Colonic mucosa (tissue), 4 donors: ENCODE measurements at regions not wholly inside any gene's neighbourhood (a gene's known extent, or its start where the extent isn't known, plus 50 kb on each side); places are given as distances from the start of the nearest gene placed in this dataset.

ENCODE experiments used
- DNase-seq: peaks from one replicate; pipeline ENCODE4 v3.0.0-alpha.2; 2020
- H3K27ac ChIP-seq: fragments of 200-600 bp; one replicate; pipeline ENCODE4 v1.8.0; 2021
- H3K27me3 ChIP-seq: fragments of 200-600 bp; one replicate; pipeline ENCODE4 v1.8.0; 2021
- H3K36me3 ChIP-seq: fragments of 200-600 bp; one replicate; pipeline ENCODE4 v1.8.0; 2021
- H3K4me1 ChIP-seq: fragments of 200-600 bp; one replicate; pipeline ENCODE4 v1.8.0; 2021; ENCODE audit warnings: mild to moderate bottlenecking
- H3K4me3 ChIP-seq: fragments of 200-600 bp; one replicate; pipeline ENCODE4 v1.8.0; 2021
- H3K9ac ChIP-seq, 2 donors: one replicate each; pipeline ENCODE4 v1.7.0; 2013; ENCODE audit warnings: control low read depth in 2 of 2, low read depth in 2 of 2, low read length in 2 of 2
- H3K9me3 ChIP-seq: fragments of 200-600 bp; one replicate; pipeline ENCODE4 v1.8.0; 2021
- intact Hi-C: fragments of 100-400 bp; cut with DNase I; formaldehyde crosslinking; loops from one replicate; pipeline ENCODE4 v1.14.1; 2022
- TF ChIP-seq, protein P1 (sequence below): fragments of 200-600 bp; IDR thresholded peaks from one replicate; pipeline ENCODE4 v1.8.0; 2022; ENCODE audit warnings: antibody characterized with exemption, mild to moderate bottlenecking
- donor health status: healthy.
- donor health status: DM: no; HTN: no; CAD: no.
- donor health status: DM: no; HTN: no; CAD: no.

DNA sequence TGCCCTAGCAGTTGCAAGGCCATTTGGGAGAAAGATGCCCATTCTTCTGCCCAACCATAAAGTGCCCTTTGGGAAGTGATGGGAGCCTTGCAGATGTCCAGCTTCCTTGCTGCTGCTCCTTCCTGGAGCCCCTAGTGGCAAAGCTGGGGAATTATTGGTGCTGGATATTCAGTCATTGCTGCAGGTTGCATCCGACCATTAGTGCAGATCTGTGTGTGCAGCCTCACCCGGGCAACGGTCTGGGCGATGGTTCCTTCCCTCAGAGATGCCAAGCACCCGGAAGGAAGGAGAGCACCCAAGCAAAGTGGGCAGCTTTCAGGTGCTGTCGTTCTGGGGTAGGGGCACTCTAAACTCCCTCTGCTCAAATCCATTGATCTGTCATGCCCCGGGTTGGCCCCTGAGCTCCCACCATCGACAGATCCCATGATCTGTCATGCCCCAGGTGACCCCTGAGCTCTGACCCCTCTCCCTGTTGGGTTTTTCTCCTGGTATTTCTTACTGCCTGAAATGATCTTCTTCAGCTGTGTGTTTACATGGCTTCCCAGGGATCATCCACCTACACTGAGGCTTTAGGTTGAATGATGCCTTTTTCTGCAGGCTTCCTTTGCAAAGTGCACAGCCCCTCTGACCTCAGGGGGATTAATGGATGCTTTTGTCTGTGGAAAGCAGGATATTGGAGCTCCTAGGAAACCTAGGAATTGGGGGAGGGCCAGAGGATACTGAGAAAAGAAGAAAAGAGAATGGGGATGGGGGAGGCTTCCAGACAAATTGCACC, 467.5 kb downstream of the PTPRU start:
- no peaks in the 10 kb centered on the region for H3K9me3 ChIP-seq
- peak; percentile 20 for DNase-seq
- H3K4me1 ChIP-seq = no peaks in the 10 kb centered on the region
- TF ChIP-seq, protein P1, sequence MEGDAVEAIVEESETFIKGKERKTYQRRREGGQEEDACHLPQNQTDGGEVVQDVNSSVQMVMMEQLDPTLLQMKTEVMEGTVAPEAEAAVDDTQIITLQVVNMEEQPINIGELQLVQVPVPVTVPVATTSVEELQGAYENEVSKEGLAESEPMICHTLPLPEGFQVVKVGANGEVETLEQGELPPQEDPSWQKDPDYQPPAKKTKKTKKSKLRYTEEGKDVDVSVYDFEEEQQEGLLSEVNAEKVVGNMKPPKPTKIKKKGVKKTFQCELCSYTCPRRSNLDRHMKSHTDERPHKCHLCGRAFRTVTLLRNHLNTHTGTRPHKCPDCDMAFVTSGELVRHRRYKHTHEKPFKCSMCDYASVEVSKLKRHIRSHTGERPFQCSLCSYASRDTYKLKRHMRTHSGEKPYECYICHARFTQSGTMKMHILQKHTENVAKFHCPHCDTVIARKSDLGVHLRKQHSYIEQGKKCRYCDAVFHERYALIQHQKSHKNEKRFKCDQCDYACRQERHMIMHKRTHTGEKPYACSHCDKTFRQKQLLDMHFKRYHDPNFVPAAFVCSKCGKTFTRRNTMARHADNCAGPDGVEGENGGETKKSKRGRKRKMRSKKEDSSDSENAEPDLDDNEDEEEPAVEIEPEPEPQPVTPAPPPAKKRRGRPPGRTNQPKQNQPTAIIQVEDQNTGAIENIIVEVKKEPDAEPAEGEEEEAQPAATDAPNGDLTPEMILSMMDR = peak; percentile 56
- no peaks in the 10 kb centered on the region for H3K27me3 ChIP-seq
- intact Hi-C loops = loop anchor here (10.0 kb wide), 1 partner anchor 1001 kb away; no protein-coding TSS in a partner anchor
- H3K36me3 ChIP-seq = no peaks in the 10 kb centered on the region
- no peak overlapping the region for H3K27ac ChIP-seq
- no peak overlapping the region for H3K4me3 ChIP-seq
- no peak overlapping the region for H3K9ac ChIP-seq

DNA sequence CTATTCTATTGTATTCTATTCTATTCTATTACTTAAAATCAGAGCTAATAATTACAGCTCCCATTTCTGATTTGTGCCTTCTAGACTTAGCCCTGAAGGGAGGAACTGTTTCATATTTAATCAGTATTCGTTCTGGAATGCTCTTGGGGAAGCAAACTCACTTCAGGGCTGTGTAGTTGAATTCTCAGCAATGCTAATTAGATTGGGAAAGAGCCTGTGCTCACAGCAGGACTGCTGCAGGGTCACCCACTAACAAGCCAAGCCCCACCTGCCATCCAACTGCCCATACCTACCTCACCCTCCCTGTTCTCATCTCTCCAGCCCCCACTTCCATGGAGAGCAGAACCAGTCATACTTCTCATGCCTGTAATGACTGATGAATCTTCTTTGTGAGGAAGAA, 464.2 kb downstream of the PTPRU start:
- H3K36me3 ChIP-seq = no peaks in the 10 kb centered on the region
- no peaks in the 10 kb centered on the region for H3K4me1 ChIP-seq
- intact Hi-C loops = loop anchor here (10.0 kb wide), 1 partner anchor 1004 kb away; no protein-coding TSS in a partner anchor
- H3K27me3 ChIP-seq = no peaks in the 10 kb centered on the region
- no peaks in the 10 kb centered on the region for H3K9me3 ChIP-seq
- no peak overlapping the region for H3K27ac ChIP-seq
- no peak for DNase-seq
- no peak overlapping the region for H3K4me3 ChIP-seq
- TF ChIP-seq, protein P1 = no peak
- H3K9ac ChIP-seq = no peak overlapping the region

DNA sequence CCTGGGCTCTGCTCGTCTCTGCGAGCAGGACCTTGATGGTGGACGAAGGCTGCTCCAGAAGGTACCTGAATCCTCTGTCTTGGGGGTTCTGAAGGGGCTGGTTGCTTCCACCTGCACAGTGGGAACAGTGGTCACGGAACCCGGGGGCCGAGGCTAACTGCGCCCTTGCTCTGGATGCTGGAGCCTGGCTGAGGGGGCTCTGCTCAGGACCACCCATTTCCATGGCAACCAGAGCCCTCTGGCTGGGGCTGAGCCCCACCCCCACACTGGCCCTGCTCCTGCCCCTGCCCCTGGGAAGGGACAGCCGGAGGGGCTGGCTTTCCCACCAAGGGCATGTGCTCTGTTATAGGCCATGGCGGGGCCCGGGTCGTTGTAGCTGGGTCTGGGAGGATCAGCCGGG, 462.3 kb downstream of the PTPRU start:
- intact Hi-C loops = no loop called here
- Histone ChIP-seq H3K4me3 (no peak overlapping the region), H3K27me3 (no peaks in the 10 kb centered on the region), H3K9ac (no peak overlapping the region), H3K36me3 (no peaks in the 10 kb centered on the region), H3K27ac (no peak overlapping the region), H3K9me3 (no peaks in the 10 kb centered on the region), H3K4me1 (no peaks in the 10 kb centered on the region)
- TF ChIP-seq, protein P1 = no peak
- no peak for DNase-seq

DNA sequence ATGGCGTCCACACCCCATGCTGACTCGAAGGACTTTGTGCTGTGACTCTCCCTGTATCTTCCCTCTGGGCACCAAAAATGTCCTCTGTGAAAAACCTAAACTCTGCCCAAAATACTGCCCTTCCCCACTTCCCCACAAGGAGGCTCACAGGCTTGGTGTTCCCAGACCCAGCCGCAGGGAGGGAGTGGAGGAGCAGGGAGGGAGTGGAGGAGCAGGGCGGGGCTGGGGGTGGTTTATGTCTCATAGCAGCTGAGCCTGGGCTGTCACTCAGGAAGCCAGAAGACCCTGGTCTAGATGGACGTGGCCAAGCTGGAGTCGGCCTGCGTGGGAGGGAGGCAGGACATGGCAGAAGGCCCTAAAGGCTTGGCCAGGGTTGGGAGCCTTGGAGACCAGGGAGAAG, 461.7 kb downstream of the PTPRU start:
- intact Hi-C loops = no loop called here
- TF ChIP-seq, protein P1 = no peak
- H3K9me3 ChIP-seq = no peaks in the 10 kb centered on the region
- DNase-seq = peak; percentile 23
- no peak overlapping the region for H3K27ac ChIP-seq
- H3K4me3 ChIP-seq = no peak overlapping the region
- H3K36me3 ChIP-seq = no peaks in the 10 kb centered on the region
- no peaks in the 10 kb centered on the region for H3K27me3 ChIP-seq
- H3K9ac ChIP-seq = no peak overlapping the region
- no peaks in the 10 kb centered on the region for H3K4me1 ChIP-seq

DNA sequence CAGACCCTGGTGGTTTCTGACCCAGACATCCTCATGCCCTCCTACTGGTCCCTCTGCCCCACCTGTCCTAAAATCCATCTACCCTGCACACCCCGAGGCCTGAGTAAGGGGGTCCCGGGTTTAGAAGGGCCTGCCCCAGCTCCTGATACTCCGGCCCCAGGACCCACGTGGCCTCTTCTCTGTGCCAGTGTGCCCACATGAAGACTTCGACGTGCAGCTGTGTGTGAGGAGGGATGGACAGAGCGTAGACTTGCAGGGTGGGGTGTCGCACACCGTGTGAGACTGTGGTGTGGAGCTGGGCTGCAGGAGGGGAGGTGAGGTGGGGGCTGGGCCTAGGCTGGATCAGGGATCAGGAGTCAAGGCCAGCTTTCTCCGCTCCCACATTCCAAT, 461.1 kb downstream of the PTPRU start:
- no peak overlapping the region for H3K4me3 ChIP-seq

More for the DNA sequence above, 461.1 kb downstream of the PTPRU start:
- DNase-seq = no peak
- Histone ChIP-seq H3K9ac (no peak overlapping the region), H3K27me3 (no peaks in the 10 kb centered on the region), H3K9me3 (no peaks in the 10 kb centered on the region), H3K4me1 (no peaks in the 10 kb centered on the region), H3K27ac (no peak overlapping the region), H3K36me3 (no peaks in the 10 kb centered on the region)
- intact Hi-C loops = no loop called here
- TF ChIP-seq, protein P1 = no peak
